Endothelial cell of umbilical vein (primary cell): ENCODE measurements at regions not wholly inside any gene's neighbourhood (a gene's known extent, or its start where the extent isn't known, plus 50 kb on each side); places are given as distances from the start of the nearest gene placed in this dataset.

ENCODE experiments used
- BruUV-seq: library from RNA; stranded (reverse); fragments of 400-500 nt; replicated peaks from 2 replicates; lab custom pipeline; 2021; lab: Mats Ljungman, UMichigan
- CTCF ChIA-PET: fragments of 300-600, 350-600 bp; sonication (Branson Sonifier 250); formaldehyde crosslinking; loops from one replicate; lab custom pipeline; 2021; ENCODE audit warnings: antibody characterized with exemption, inconsistent platforms; lab: Charles Lee
- POLR2A ChIA-PET: fragments of 300-600, 350-600 bp; sonication (Branson Sonifier 250); formaldehyde crosslinking; loops from one replicate; lab custom pipeline; 2021; ENCODE audit warnings: antibody characterized with exemption, inconsistent platforms; lab: Charles Lee
- DNase-seq: peaks from one replicate; pipeline ENCODE4 v3.0.0-alpha.2; 2011; ENCODE audit warnings: low read depth, low spot score
- FAIRE-seq: peaks from 2 replicates; lab custom pipeline; 2011; peaks lifted over from hg19 to GRCh38; lab: Jason Lieb, UNC
- H2AFZ ChIP-seq: 2 replicates; pipeline ENCODE4 v1.6.0; 2012; ENCODE audit warnings: low read depth, low read length, control low read depth, inconsistent platforms
- H3K27ac ChIP-seq: 2 replicates; pipeline ENCODE4 v1.5.1; 2011; ENCODE audit warnings: low read depth, mild to moderate bottlenecking, control low read depth, low read length, moderate library complexity; ENCODE audit not compliant: insufficient read depth
- H3K27me3 ChIP-seq, 2 experiments: 2 replicates each; pipeline versions ENCODE4 v1.6.0 to v1.6.1; 2011; ENCODE audit warnings: low read length in 2 of 2, mixed read lengths in 1 of 2; ENCODE audit not compliant: control insufficient read depth in 2 of 2, insufficient read depth in 2 of 2
- H3K36me3 ChIP-seq, 2 experiments: 2 replicates in 1 of 2; 3 replicates in 1 of 2; pipeline ENCODE4 v1.5.1; 2011; ENCODE audit warnings: low read length in 2 of 2, mild to moderate bottlenecking in 1 of 2, moderate library complexity in 1 of 2; ENCODE audit not compliant: control insufficient read depth in 2 of 2, insufficient read depth in 2 of 2; ENCODE audit errors: extremely low read depth in 1 of 2
- H3K4me1 ChIP-seq: 3 replicates; pipeline ENCODE4 v1.5.1; 2011; ENCODE audit warnings: mild to moderate bottlenecking, low read length; ENCODE audit not compliant: control insufficient read depth, insufficient read depth; ENCODE audit errors: extremely low read depth
- H3K4me2 ChIP-seq: 2 replicates; pipeline ENCODE4 v1.6.1; 2011; ENCODE audit warnings: low read length, control low read depth, mixed read lengths; ENCODE audit not compliant: insufficient read depth
- H3K4me3 ChIP-seq, 3 experiments: fragments of 200-600 bp in 1 of 3; sonication (generic), shearing (Covaris generic) in 1 of 3; replicated peaks in 1 of 3; 2 replicates each; pipeline ENCODE4 v1.5.1; 2011 to 2016; ENCODE audit warnings: control low read depth in 3 of 3, low read length in 3 of 3, mild to moderate bottlenecking in 2 of 3, inconsistent platforms in 1 of 3, low read depth in 1 of 3, moderate library complexity in 1 of 3; ENCODE audit not compliant: insufficient read depth in 1 of 3
- H3K79me2 ChIP-seq: 2 replicates; pipeline ENCODE4 v1.6.0; 2012; ENCODE audit warnings: low read length, inconsistent platforms; ENCODE audit not compliant: control insufficient read depth, insufficient read depth
- H3K9ac ChIP-seq: replicated peaks from 2 replicates; pipeline ENCODE3; 2011; ENCODE audit warnings: low read length, control low read depth; ENCODE audit not compliant: insufficient read depth; ENCODE audit errors: extremely low read depth
- H3K9me1 ChIP-seq: replicated peaks from 3 replicates; pipeline ENCODE4 v1.6.0; 2011; ENCODE audit warnings: mild to moderate bottlenecking, low read length; ENCODE audit not compliant: control insufficient read depth, insufficient read depth; ENCODE audit errors: extremely low read depth
- H3K9me3 ChIP-seq: replicated peaks from 2 replicates; pipeline ENCODE4 v1.5.1; 2012; ENCODE audit warnings: low read length, inconsistent platforms; ENCODE audit not compliant: control insufficient read depth, insufficient read depth
- H4K20me1 ChIP-seq: replicated peaks from 2 replicates; pipeline ENCODE3; 2011; ENCODE audit warnings: mild to moderate bottlenecking, low read length; ENCODE audit not compliant: control insufficient read depth, insufficient read depth; ENCODE audit errors: extremely low read depth
- CTCF ChIP-seq, 2 donors: IDR thresholded peaks; 1 replicate in 1 of 2; 2 replicates in 1 of 2; pipeline ENCODE4 v1.5.1; 2011; ENCODE audit warnings: low read length in 2 of 2, mild to moderate bottlenecking in 2 of 2, moderate library complexity in 2 of 2, control low read depth in 1 of 2, inconsistent platforms in 1 of 2, low read depth in 1 of 2; ENCODE audit not compliant: insufficient read depth in 1 of 2; ENCODE audit errors: extremely low read depth in 1 of 2
- EZH2 ChIP-seq: IDR thresholded peaks from 2 replicates; pipeline ENCODE4 v1.6.1; 2012; ENCODE audit warnings: borderline replicate concordance, low read depth, mild to moderate bottlenecking, moderate library complexity, low read length, inconsistent platforms; ENCODE audit not compliant: severe bottlenecking
- FOS ChIP-seq: IDR thresholded peaks from 2 replicates; pipeline ENCODE4 v1.6.1; 2011; ENCODE audit warnings: mild to moderate bottlenecking, low read length, moderate library complexity, borderline replicate concordance; ENCODE audit not compliant: insufficient read depth
- GATA2 ChIP-seq: IDR thresholded peaks from 2 replicates; pipeline ENCODE4 v1.7.0; 2011; ENCODE audit warnings: low read depth, mild to moderate bottlenecking, moderate library complexity, mixed read lengths, low read length; ENCODE audit not compliant: insufficient read length, insufficient read depth
- JUN ChIP-seq: IDR thresholded peaks from 2 replicates; pipeline ENCODE4 v1.6.1; 2011; ENCODE audit warnings: borderline replicate concordance, low read depth; ENCODE audit not compliant: insufficient read length, insufficient read depth
- MAX ChIP-seq: IDR thresholded peaks from 2 replicates; pipeline ENCODE4 v1.6.1; 2011; ENCODE audit not compliant: insufficient read depth, insufficient read length
- MYC ChIP-seq: IDR thresholded peaks from one replicate; pipeline ENCODE4 v1.6.1; 2011; ENCODE audit warnings: mild to moderate bottlenecking, low read depth, low read length
- POLR2A ChIP-seq: IDR thresholded peaks from 2 replicates; pipeline ENCODE4 v1.6.1; 2012; ENCODE audit warnings: low read depth, mild to moderate bottlenecking, control low read depth, low read length
- POLR2AphosphoS5 ChIP-seq: IDR thresholded peaks from 2 replicates; pipeline ENCODE4 v1.6.1; 2012; ENCODE audit warnings: low read depth, mild to moderate bottlenecking, control low read depth, low read length, moderate library complexity; ENCODE audit not compliant: insufficient read depth
- dilution Hi-C: fragments of 300-500 bp; cut with MboI; formaldehyde crosslinking; loops from one replicate; pipeline ENCODE4 v1.15.0; 2019; ENCODE audit warnings: low sequenced_read_pairs; ENCODE audit not compliant: extremely low pct_ligation_motif_present
- intact Hi-C: fragments of 100-400 bp; cut with micrococcal nuclease; formaldehyde crosslinking; loops from one replicate; pipeline ENCODE4 v1.10.0; 2022

GRCh38 chr12:130280231-130280630, 57.5 kb upstream of the PIWIL1 start:
- Histone ChIP-seq H3K9me1 (no peaks in the 10 kb centered on the region), H3K9ac (no peak overlapping the region), H3K79me2 (no peaks in the 10 kb centered on the region), H3K4me1 (no peaks in the 10 kb centered on the region), H3K27me3 (no peaks in the 10 kb centered on the region), H3K36me3 (no peaks in the 10 kb centered on the region), H3K4me3 (no peak overlapping the region), H3K9me3 (peaks cover 5% of the 10 kb centered on the region), H4K20me1 (no peaks in the 10 kb centered on the region), H2AFZ (no peak overlapping the region), H3K4me2 (no peak overlapping the region), H3K27ac (no peak overlapping the region)
- ChIA-PET CTCF (no interaction called here), POLR2A (no interaction called here)
- no peak for DNase-seq
- dilution Hi-C loops (no loop called here), intact Hi-C loops (no loop called here)
- no peak for FAIRE-seq
- TF ChIP-seq FOS (no peak), CTCF (IDR thresholded peaks at IDR 0.05; ENCODE audit: extremely low read depth in 1 of 2, insufficient read depth in 1 of 2, low read depth in 1 of 2, low read length in 2 of 2) (no peak), GATA2 (no peak), POLR2A (no peak), EZH2 (no peak), MYC (no peak), POLR2AphosphoS5 (no peak), MAX (no peak), JUN (no peak)
- BruUV-seq, result no TSS peak
